Astrocyte (in vitro differentiated cells and primary cell): ENCODE measurements at regions not wholly inside any gene's neighbourhood (a gene's known extent, or its start where the extent isn't known, plus 50 kb on each side); places are given as distances from the start of the nearest gene placed in this dataset.

Source experiments
- DNase-seq: peaks from one replicate; pipeline ENCODE4 v3.0.0-alpha.2; 2010; ENCODE audit warnings: low read depth
- FAIRE-seq: peaks from 2 replicates; lab custom pipeline; 2011; peaks lifted over from hg19 to GRCh38; lab: Jason Lieb, UNC
- H2AFZ ChIP-seq: 2 replicates; pipeline ENCODE4 v1.6.0; 2012; ENCODE audit warnings: low read depth, low read length, inconsistent platforms
- H3K27ac ChIP-seq: 2 replicates; pipeline ENCODE4 v1.5.1; 2011; ENCODE audit warnings: low read depth, low read length, inconsistent platforms
- H3K27me3 ChIP-seq: 2 replicates; pipeline ENCODE4 v1.6.0; 2011; ENCODE audit warnings: low read length, inconsistent platforms; ENCODE audit not compliant: insufficient read depth
- H3K36me3 ChIP-seq: 2 replicates; pipeline ENCODE4 v1.5.1; 2011; ENCODE audit warnings: low read length, inconsistent platforms; ENCODE audit not compliant: insufficient read depth
- H3K4me1 ChIP-seq: 2 replicates; pipeline ENCODE4 v1.5.1; 2011; ENCODE audit warnings: low read length, inconsistent platforms; ENCODE audit not compliant: insufficient read depth
- H3K4me2 ChIP-seq: 2 replicates; pipeline ENCODE4 v1.6.0; 2012; ENCODE audit warnings: low read length, inconsistent platforms
- H3K4me3 ChIP-seq: 2 replicates; pipeline ENCODE4 v1.5.1; 2011; ENCODE audit warnings: low read depth, mild to moderate bottlenecking, low read length, inconsistent platforms; ENCODE audit not compliant: insufficient read depth
- H3K79me2 ChIP-seq: 2 replicates; pipeline ENCODE4 v1.6.0; 2012; ENCODE audit warnings: mild to moderate bottlenecking, low read length, inconsistent platforms; ENCODE audit not compliant: insufficient read depth
- H3K9ac ChIP-seq: 2 replicates; pipeline ENCODE4 v1.6.0; 2012; ENCODE audit warnings: mild to moderate bottlenecking, low read length, inconsistent platforms
- H3K9me3 ChIP-seq: 2 replicates; pipeline ENCODE4 v1.5.1; 2012; ENCODE audit warnings: low read depth, mild to moderate bottlenecking, low read length, inconsistent platforms; ENCODE audit not compliant: insufficient read depth
- H4K20me1 ChIP-seq: 2 replicates; pipeline ENCODE4 v1.6.0; 2012; ENCODE audit warnings: low read length, inconsistent platforms; ENCODE audit not compliant: insufficient read depth
- H3K27ac Mint-ChIP-seq: one replicate; pipeline ENCODE4 v1.8.0; 2021; ENCODE audit warnings: mild to moderate bottlenecking, mixed read lengths; ENCODE audit not compliant: unreplicated experiment
- H3K27me3 Mint-ChIP-seq: one replicate; pipeline ENCODE4 v1.8.0; 2021; ENCODE audit warnings: low read depth, mixed read lengths; ENCODE audit not compliant: unreplicated experiment
- H3K36me3 Mint-ChIP-seq: one replicate; pipeline ENCODE4 v1.8.0; 2021; ENCODE audit warnings: low read depth, mixed read lengths; ENCODE audit not compliant: unreplicated experiment
- H3K4me1 Mint-ChIP-seq: one replicate; pipeline ENCODE4 v1.8.0; 2021; ENCODE audit warnings: low read depth, mixed read lengths; ENCODE audit not compliant: unreplicated experiment
- H3K4me3 Mint-ChIP-seq: one replicate; pipeline ENCODE4 v1.8.0; 2021; ENCODE audit warnings: mild to moderate bottlenecking, moderate library complexity, mixed read lengths; ENCODE audit not compliant: unreplicated experiment
- H3K9me3 Mint-ChIP-seq: one replicate; pipeline ENCODE4 v1.8.0; 2021; ENCODE audit warnings: mild to moderate bottlenecking, mixed read lengths; ENCODE audit not compliant: unreplicated experiment
- CTCF ChIP-seq: IDR thresholded peaks from 2 replicates; pipeline ENCODE4 v1.5.1; 2011; ENCODE audit warnings: low read depth, mild to moderate bottlenecking, inconsistent platforms, low read length, moderate library complexity; ENCODE audit not compliant: insufficient read depth
- EZH2 ChIP-seq: IDR thresholded peaks from 2 replicates; pipeline ENCODE4 v1.6.1; 2012; ENCODE audit warnings: mild to moderate bottlenecking, low read length, inconsistent platforms; ENCODE audit not compliant: insufficient read depth

- FAIRE-seq (no peak), DNase-seq (no peak)
- H3K4me1 ChIP-seq = peaks cover 21% of the 10 kb centered on the region
- no peaks in the 10 kb centered on the region for H4K20me1 ChIP-seq
- Mint-ChIP-seq H3K27ac (peak overlapping the region; percentile 8), H3K4me1 (peaks cover 12% of the 10 kb centered on the region), H3K36me3 (no peaks in the 10 kb centered on the region), H3K27me3 (no peaks in the 10 kb centered on the region), H3K4me3 (no peak overlapping the region), H3K9me3 (peaks cover 4% of the 10 kb centered on the region)
- no peaks in the 10 kb centered on the region for H3K36me3 ChIP-seq
- no peak overlapping the region for H3K27ac ChIP-seq
- TF ChIP-seq EZH2 = no peak
- no peak for TF ChIP-seq CTCF
- H3K4me3 ChIP-seq = no peak overlapping the region
- no peaks in the 10 kb centered on the region for H3K27me3 ChIP-seq
- H3K9me3 ChIP-seq = no peaks in the 10 kb centered on the region
- H3K9ac ChIP-seq = no peak overlapping the region
- H3K4me2 ChIP-seq = no peak overlapping the region
- no peak overlapping the region for H2AFZ ChIP-seq
- H3K79me2 ChIP-seq = no peaks in the 10 kb centered on the region
Observed at GRCh38 chr10:33507662-33508425, 173.4 kb upstream of the NRP1 start.

- Mint-ChIP-seq H3K36me3 (peaks cover 4% of the 10 kb centered on the region), H3K4me3 (no peak overlapping the region), H3K4me1 (peaks cover 12% of the 10 kb centered on the region), H3K9me3 (peaks cover 9% of the 10 kb centered on the region), H3K27me3 (peaks cover 2% of the 10 kb centered on the region), H3K27ac (no peak overlapping the region)
- H3K79me2 ChIP-seq = no peaks in the 10 kb centered on the region
- no peak for FAIRE-seq
- no peak overlapping the region for H3K4me3 ChIP-seq
- no peak for TF ChIP-seq CTCF
- TF ChIP-seq EZH2 = no peak
- H3K27me3 ChIP-seq = no peaks in the 10 kb centered on the region
- no peaks in the 10 kb centered on the region for H3K9me3 ChIP-seq
- H3K27ac ChIP-seq = peak overlapping the region; percentile 22
- no peak overlapping the region for H2AFZ ChIP-seq
- no peak overlapping the region for H3K9ac ChIP-seq
- DNase-seq = peak; percentile 57
- H3K4me2 ChIP-seq = no peak overlapping the region
- no peaks in the 10 kb centered on the region for H3K36me3 ChIP-seq
- H3K4me1 ChIP-seq = peaks cover 21% of the 10 kb centered on the region
- H4K20me1 ChIP-seq = no peaks in the 10 kb centered on the region
Observed at GRCh38 chr10:33506838-33507661, 172.6 kb upstream of the NRP1 start.
